ENCODE measurements at regions not wholly inside any gene's neighbourhood (a gene's known extent, or its start where the extent isn't known, plus 50 kb on each side); places are given as distances from the start of the nearest gene placed in this dataset.

GRCh38 chr10:1972406-1972805, 235.1 kb upstream of the ADARB2 start:
- no peak for DNase-seq

GRCh38 chr10:1968257-1969033, 231.1 kb upstream of the ADARB2 start:
- DNase-seq, result no peak

- DNase-seq, result no peak
Observed at GRCh38 chr10:1966712-1967376, 229.5 kb upstream of the ADARB2 start.

- no peak for DNase-seq
Observed at GRCh38 chr10:1964476-1964875, 227.2 kb upstream of the ADARB2 start.

- no peak for DNase-seq
Observed at GRCh38 chr10:1963341-1963740, 226.0 kb upstream of the ADARB2 start.

GRCh38 chr10:1961989-1962388, 224.7 kb upstream of the ADARB2 start:
- no peak for DNase-seq

- DNase-seq, result no peak
Observed at GRCh38 chr10:1960982-1961381, 223.7 kb upstream of the ADARB2 start.

- DNase-seq, result no peak
Observed at GRCh38 chr10:1957057-1957456, 219.7 kb upstream of the ADARB2 start.

- DNase-seq, result no peak
Observed at GRCh38 chr10:1954300-1954699, 217.0 kb upstream of the ADARB2 start.

GRCh38 chr10:1952126-1953095, 215.1 kb upstream of the ADARB2 start:
- DNase-seq, result no peak

GRCh38 chr10:1950803-1951495, 213.6 kb upstream of the ADARB2 start:
- no peak for DNase-seq

- DNase-seq, result no peak
Observed at GRCh38 chr10:1947464-1948003, 210.2 kb upstream of the ADARB2 start.

- no peak for DNase-seq
Observed at GRCh38 chr10:1944487-1944886, 207.2 kb upstream of the ADARB2 start.

- no peak for DNase-seq
Observed at GRCh38 chr10:1942478-1942877, 205.2 kb upstream of the ADARB2 start.

GRCh38 chr10:1939016-1939415, 201.7 kb upstream of the ADARB2 start:
- no peak for DNase-seq

GRCh38 chr10:1938317-1938716, 201.0 kb upstream of the ADARB2 start:
- no peak for DNase-seq

- no peak for DNase-seq
Observed at GRCh38 chr10:1935912-1936311, 198.6 kb upstream of the ADARB2 start.

GRCh38 chr10:1933215-1933614, 195.9 kb upstream of the ADARB2 start:
- no peak for DNase-seq

GRCh38 chr10:1932692-1933094, 195.4 kb upstream of the ADARB2 start:
- DNase-seq, result no peak

GRCh38 chr10:1928606-1929005, 191.3 kb upstream of the ADARB2 start:
- DNase-seq, result no peak

- no peak for DNase-seq
Observed at GRCh38 chr10:1923998-1924397, 186.7 kb upstream of the ADARB2 start.

GRCh38 chr10:1923586-1923985, 186.3 kb upstream of the ADARB2 start:
- DNase-seq, result no peak

GRCh38 chr10:1920941-1921340, 183.6 kb upstream of the ADARB2 start:
- no peak for DNase-seq

All from NCI-H2227 treated with DMSO at 0.1 percent for 48 hours (cell line).